Peyer's patch (tissue), 4 donors: ENCODE measurements at regions not wholly inside any gene's neighbourhood (a gene's known extent, or its start where the extent isn't known, plus 50 kb on each side); places are given as distances from the start of the nearest gene placed in this dataset.

Source experiments
- DNase-seq, 3 donors: peaks; one replicate each; pipeline ENCODE4 v3.0.0-alpha.2; 2017 to 2019
- H3K27ac ChIP-seq, 4 donors: fragments of 200-600 bp; sonication (generic); one replicate each; pipeline ENCODE4 v1.5.1; 2016 to 2019
- H3K27me3 ChIP-seq, 2 donors: fragments of 200-600 bp; sonication (generic); one replicate each; pipeline ENCODE4 v1.5.1; 2019
- H3K36me3 ChIP-seq, 3 donors: fragments of 200-600 bp; sonication (generic); one replicate each; pipeline ENCODE4 v1.5.1; 2016 to 2019
- H3K4me1 ChIP-seq, 4 donors: fragments of 200-600 bp; sonication (generic); one replicate each; pipeline ENCODE4 v1.5.1; 2016 to 2019
- H3K4me3 ChIP-seq, 4 donors: fragments of 200-600 bp; sonication (generic); 1 replicate in 3 of 4; 2 replicates in 1 of 4; pipeline ENCODE4 v1.5.1; 2016 to 2019; ENCODE audit warnings: mild to moderate bottlenecking in 1 of 4
- H3K9me3 ChIP-seq, 4 donors: fragments of 200-600 bp; sonication (generic); one replicate each; pipeline ENCODE4 v1.5.1; 2016 to 2019; ENCODE audit warnings: mild to moderate bottlenecking in 1 of 4
- POLR2A ChIP-seq, 2 donors: fragments of 450-650 bp; IDR thresholded peaks; one replicate each; pipeline ENCODE4 v1.5.1; 2017; ENCODE audit warnings: antibody characterized with exemption in 2 of 2, mild to moderate bottlenecking in 2 of 2, moderate library complexity in 2 of 2
- TF ChIP-seq, protein P1 (sequence below), 6 experiments: fragments of 450-650 bp in 4 of 6; fragments of 200-600 bp in 2 of 6; sonication (generic) in 1 of 6; IDR thresholded peaks; one replicate each; pipeline ENCODE4 v1.5.1; 2017 to 2019; ENCODE audit warnings: antibody characterized with exemption in 6 of 6, mild to moderate bottlenecking in 3 of 6, moderate library complexity in 1 of 6

DNA sequence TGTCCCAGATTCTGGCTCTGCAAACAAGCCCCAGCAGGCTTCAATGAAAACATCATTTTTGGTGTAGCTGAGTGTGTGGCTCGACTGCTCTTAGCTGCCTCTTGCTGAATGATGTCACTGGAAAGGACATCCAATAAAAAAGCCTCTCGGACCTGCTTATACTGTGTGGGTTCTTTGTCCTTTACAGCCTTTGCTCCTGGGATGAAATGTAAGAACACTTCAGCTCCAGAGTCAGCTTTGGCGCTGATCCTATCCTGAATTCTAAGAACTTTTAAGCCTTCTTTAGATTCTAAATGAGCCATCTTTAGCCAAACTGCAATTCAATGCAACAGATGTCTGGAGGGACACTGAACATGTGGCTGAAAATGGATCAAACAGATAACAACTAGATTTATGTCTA lies 404.6 kb upstream of the C9orf72 start:
- H3K27ac ChIP-seq: no peak overlapping the region
- no peaks in the 10 kb centered on the region for H3K27me3 ChIP-seq
- no peaks in the 10 kb centered on the region for H3K36me3 ChIP-seq

DNA sequence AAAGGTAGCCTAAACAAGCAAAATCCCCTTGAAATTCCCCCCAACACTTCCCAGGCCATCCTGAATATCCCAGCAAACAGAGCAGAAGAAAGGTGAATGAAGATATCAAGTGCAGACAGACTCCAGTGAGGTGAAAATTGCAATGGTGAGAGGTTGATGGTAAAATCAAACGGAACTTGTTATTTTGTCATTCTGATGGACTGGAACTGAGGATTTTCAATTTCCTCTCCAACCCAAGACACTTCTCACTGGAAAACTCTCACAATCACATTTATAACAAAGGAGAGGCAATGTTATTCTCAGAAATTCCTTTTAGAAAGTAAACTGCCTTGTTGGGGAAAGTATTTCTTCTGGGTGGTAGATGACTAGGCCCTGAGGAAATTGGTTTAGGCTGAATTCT lies 412.4 kb upstream of the C9orf72 start:
- H3K4me1 ChIP-seq: no peaks in the 10 kb centered on the region
- H3K4me3 ChIP-seq: no peak overlapping the region
- H3K9me3 ChIP-seq: no peaks in the 10 kb centered on the region
- H3K27ac ChIP-seq: no peak overlapping the region
- H3K27me3 ChIP-seq: no peaks in the 10 kb centered on the region
- TF ChIP-seq, protein P1, sequence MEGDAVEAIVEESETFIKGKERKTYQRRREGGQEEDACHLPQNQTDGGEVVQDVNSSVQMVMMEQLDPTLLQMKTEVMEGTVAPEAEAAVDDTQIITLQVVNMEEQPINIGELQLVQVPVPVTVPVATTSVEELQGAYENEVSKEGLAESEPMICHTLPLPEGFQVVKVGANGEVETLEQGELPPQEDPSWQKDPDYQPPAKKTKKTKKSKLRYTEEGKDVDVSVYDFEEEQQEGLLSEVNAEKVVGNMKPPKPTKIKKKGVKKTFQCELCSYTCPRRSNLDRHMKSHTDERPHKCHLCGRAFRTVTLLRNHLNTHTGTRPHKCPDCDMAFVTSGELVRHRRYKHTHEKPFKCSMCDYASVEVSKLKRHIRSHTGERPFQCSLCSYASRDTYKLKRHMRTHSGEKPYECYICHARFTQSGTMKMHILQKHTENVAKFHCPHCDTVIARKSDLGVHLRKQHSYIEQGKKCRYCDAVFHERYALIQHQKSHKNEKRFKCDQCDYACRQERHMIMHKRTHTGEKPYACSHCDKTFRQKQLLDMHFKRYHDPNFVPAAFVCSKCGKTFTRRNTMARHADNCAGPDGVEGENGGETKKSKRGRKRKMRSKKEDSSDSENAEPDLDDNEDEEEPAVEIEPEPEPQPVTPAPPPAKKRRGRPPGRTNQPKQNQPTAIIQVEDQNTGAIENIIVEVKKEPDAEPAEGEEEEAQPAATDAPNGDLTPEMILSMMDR (IDR thresholded peaks at IDR 0.05): no peak
- TF ChIP-seq POLR2A (IDR thresholded peaks at IDR 0.05): no peak
- no peaks in the 10 kb centered on the region for H3K36me3 ChIP-seq
- no peak for DNase-seq

More for the DNA sequence above, 404.6 kb upstream of the C9orf72 start:
- TF ChIP-seq, protein P1 (IDR thresholded peaks at IDR 0.05): no peak
- TF ChIP-seq POLR2A (IDR thresholded peaks at IDR 0.05): no peak
- Histone ChIP-seq H3K4me3 (no peak overlapping the region), H3K4me1 (no peaks in the 10 kb centered on the region), H3K9me3 (no peaks in the 10 kb centered on the region)
- no peak for DNase-seq

DNA sequence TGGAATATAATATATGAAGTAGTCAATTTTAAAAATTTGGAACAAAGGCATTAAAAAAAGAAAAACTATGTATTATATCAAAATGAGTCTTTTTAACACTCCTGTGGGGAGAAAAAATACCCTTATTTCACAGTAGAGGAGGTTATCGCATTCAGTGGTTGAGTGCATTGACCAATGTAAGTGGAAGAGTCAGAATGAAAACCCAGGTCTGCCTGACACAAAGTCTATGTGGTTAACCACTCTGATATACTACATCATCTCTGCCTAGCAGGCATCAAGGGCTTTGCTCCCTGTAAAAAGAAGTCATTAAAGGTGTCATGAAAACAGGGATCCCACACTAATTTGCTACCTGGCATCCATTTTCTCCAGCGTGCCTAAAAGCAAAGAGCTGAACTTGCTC lies 417.2 kb upstream of the C9orf72 start:
- H3K27me3 ChIP-seq: no peaks in the 10 kb centered on the region
- H3K4me3 ChIP-seq: no peak overlapping the region
- no peaks in the 10 kb centered on the region for H3K36me3 ChIP-seq
- no peak for DNase-seq
- H3K27ac ChIP-seq: no peak overlapping the region
- no peaks in the 10 kb centered on the region for H3K4me1 ChIP-seq
- H3K9me3 ChIP-seq: no peaks in the 10 kb centered on the region
- TF ChIP-seq, protein P1 (IDR thresholded peaks at IDR 0.05): no peak
- no peak for TF ChIP-seq POLR2A (IDR thresholded peaks at IDR 0.05)

DNA sequence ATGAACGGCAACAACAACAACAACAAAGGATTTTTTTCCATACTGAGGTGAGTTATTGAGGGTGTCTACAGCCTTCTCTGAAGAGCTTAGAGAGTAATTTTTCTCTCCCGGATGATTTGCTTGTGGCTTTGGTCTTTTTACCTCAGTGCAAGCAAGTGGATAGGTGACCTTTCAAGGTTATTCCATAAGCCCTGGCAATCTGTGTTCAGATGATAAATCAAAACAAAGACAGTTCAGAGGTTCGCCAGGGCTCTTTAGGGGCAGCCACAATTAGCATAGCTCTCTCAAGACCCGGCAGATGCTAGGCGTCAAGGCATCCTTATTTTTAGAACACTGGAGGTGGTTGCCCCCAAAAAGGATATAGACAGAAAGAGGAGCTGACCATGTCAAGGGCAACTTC lies 417.9 kb upstream of the C9orf72 start:
- Histone ChIP-seq H3K4me3 (no peak overlapping the region), H3K9me3 (no peaks in the 10 kb centered on the region), H3K27ac (no peak overlapping the region), H3K27me3 (no peaks in the 10 kb centered on the region), H3K36me3 (no peaks in the 10 kb centered on the region), H3K4me1 (no peaks in the 10 kb centered on the region)
- no peak for TF ChIP-seq POLR2A (IDR thresholded peaks at IDR 0.05)
- TF ChIP-seq, protein P1 (IDR thresholded peaks at IDR 0.05): no peak
- DNase-seq: no peak

DNA sequence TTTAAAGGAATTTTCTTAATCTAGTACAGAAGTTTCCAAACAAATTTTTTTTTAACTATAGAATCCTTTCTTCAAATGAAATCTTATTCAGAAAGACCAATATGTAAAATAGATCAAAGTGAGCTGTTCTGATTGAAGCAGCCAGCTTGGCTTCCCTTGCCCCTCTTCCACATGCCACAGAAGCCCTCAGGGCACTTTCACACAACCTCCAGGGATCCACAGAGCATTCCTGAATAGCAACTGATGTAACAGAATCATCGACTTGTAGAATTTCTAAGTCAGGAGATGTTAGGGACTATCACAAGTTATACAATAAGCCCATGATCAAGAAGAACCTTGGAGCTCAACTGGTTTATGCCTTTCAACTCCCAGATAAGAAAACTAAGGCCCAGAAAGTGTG lies 427.8 kb upstream of the C9orf72 start:
- no peak overlapping the region for H3K27ac ChIP-seq
- no peaks in the 10 kb centered on the region for H3K4me1 ChIP-seq
- no peaks in the 10 kb centered on the region for H3K27me3 ChIP-seq
- no peaks in the 10 kb centered on the region for H3K9me3 ChIP-seq
- no peak overlapping the region for H3K4me3 ChIP-seq
- H3K36me3 ChIP-seq: no peaks in the 10 kb centered on the region
- DNase-seq: no peak
- TF ChIP-seq, protein P1 (IDR thresholded peaks at IDR 0.05): no peak
- TF ChIP-seq POLR2A (IDR thresholded peaks at IDR 0.05): no peak

DNA sequence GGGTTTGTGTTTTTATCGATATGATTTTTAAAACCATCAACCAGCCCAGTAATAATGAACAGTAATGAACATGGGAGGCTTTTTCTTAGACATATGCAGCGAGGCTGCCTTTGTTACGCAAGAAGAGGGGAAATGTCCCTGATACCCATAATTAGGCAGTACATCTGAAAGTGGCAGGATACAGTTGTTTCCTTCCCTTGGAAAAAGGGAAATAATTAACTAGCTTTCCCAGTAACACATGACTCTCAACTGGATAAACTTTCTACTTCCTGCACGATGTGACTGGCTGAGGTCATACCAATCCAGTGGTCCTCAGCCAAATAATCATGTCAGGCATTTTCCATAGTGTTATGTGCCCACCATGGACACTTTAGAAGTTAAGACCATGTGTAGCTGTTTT lies 431.6 kb upstream of the C9orf72 start:
- Histone ChIP-seq H3K4me1 (no peaks in the 10 kb centered on the region), H3K27me3 (no peaks in the 10 kb centered on the region), H3K4me3 (no peak overlapping the region), H3K36me3 (no peaks in the 10 kb centered on the region), H3K9me3 (no peaks in the 10 kb centered on the region), H3K27ac (no peak overlapping the region)
- TF ChIP-seq, protein P1 (IDR thresholded peaks at IDR 0.05): no peak
- no peak for TF ChIP-seq POLR2A (IDR thresholded peaks at IDR 0.05)
- no peak for DNase-seq
